Spleen (tissue), 11 donors: ENCODE measurements at regions not wholly inside any gene's neighbourhood (a gene's known extent, or its start where the extent isn't known, plus 50 kb on each side); places are given as distances from the start of the nearest gene placed in this dataset.

Source experiments
- DNase-seq: peaks from one replicate; pipeline ENCODE4 v3.0.0-alpha.2; 2020
- H3K27ac ChIP-seq, 8 donors: fragments of 200-600 bp; sonication (generic) in 7 of 8; 1 replicate in 4 of 8; 2 replicates in 4 of 8; pipeline versions ENCODE4 v1.5.0 to v1.8.0; 2016 to 2021; ENCODE audit warnings: inconsistent platforms in 4 of 8, mild to moderate bottlenecking in 4 of 8, moderate library complexity in 1 of 8
- H3K27me3 ChIP-seq, 7 donors: fragments of 200-600 bp; sonication (generic) in 6 of 7; replicated peaks in 1 of 7; 1 replicate in 4 of 7; 2 replicates in 3 of 7; pipeline versions ENCODE4 v1.5.0 to v1.8.0; 2016 to 2021; ENCODE audit warnings: inconsistent platforms in 3 of 7, mild to moderate bottlenecking in 1 of 7
- H3K36me3 ChIP-seq, 6 donors: fragments of 200-600 bp; sonication (generic) in 5 of 6; 1 replicate in 4 of 6; 2 replicates in 2 of 6; pipeline versions ENCODE4 v1.5.0 to v1.8.0; 2016 to 2021; ENCODE audit warnings: inconsistent platforms in 2 of 6
- H3K4me1 ChIP-seq, 6 donors: fragments of 200-600 bp; sonication (generic) in 5 of 6; 1 replicate in 3 of 6; 2 replicates in 3 of 6; pipeline versions ENCODE4 v1.5.0 to v1.8.0; 2016 to 2021; ENCODE audit warnings: inconsistent platforms in 3 of 6
- H3K4me3 ChIP-seq, 8 donors: fragments of 200-600 bp; sonication (generic) in 7 of 8; 1 replicate in 4 of 8; 2 replicates in 4 of 8; pipeline versions ENCODE4 v1.5.0 to v1.8.0; 2016 to 2021; ENCODE audit warnings: inconsistent platforms in 4 of 8, mild to moderate bottlenecking in 4 of 8, moderate library complexity in 2 of 8
- H3K9me3 ChIP-seq, 8 donors: fragments of 200-600 bp; sonication (generic) in 7 of 8; 1 replicate in 4 of 8; 2 replicates in 4 of 8; pipeline versions ENCODE4 v1.5.0 to v1.8.0; 2016 to 2021; ENCODE audit warnings: inconsistent platforms in 4 of 8
- CTCF ChIP-seq, 11 experiments: fragments of 200-600 bp in 7 of 11; fragments of 450-650 bp in 4 of 11; sonication (generic) in 4 of 11; IDR thresholded peaks in 8 of 11; conservative IDR thresholded peaks in 3 of 11; 1 replicate in 7 of 11; 2 replicates in 4 of 11; pipeline versions ENCODE4 v1.4.0 to v1.8.0; 2016 to 2021; ENCODE audit warnings: antibody characterized with exemption in 11 of 11, inconsistent platforms in 4 of 11, mild to moderate bottlenecking in 1 of 11
- POLR2A ChIP-seq, 3 donors: fragments of 450-650 bp; IDR thresholded peaks; one replicate each; pipeline ENCODE4 v1.5.1; 2017; ENCODE audit warnings: antibody characterized with exemption in 3 of 3, mild to moderate bottlenecking in 1 of 3
- POLR2AphosphoS5 ChIP-seq, 3 donors: sonication (generic); formaldehyde crosslinking; IDR thresholded peaks; one replicate each; pipeline ENCODE4 v1.5.1; 2017; ENCODE audit warnings: antibody characterized with exemption in 3 of 3
- WGBS, 5 donors: extraction: QIAGEN DNeasy Blood & Tissue Kit in 3 of 5; methylation state at CpG; one replicate each; pipeline versions ENCODE4 v1.1.5 to v1.1.7; 2013 to 2018; 5-methylcytosine and 5-hydroxymethylcytosine counted together
- intact Hi-C: fragments of 100-400 bp; cut with DNase I; formaldehyde crosslinking; loops from one replicate; pipeline ENCODE4 v1.15.0; 2023; ENCODE audit warnings: low total_unique reads
- donor health status: healthy with polysubstance abuse.
- donor health status: DM: no; HTN: no; CAD: no; lungs with moderate emphysema.
- donor health status: DM: no; HTN: no; CAD: no.
- donor health status: Bipolar disorder and iron deficiency.
- donor health status: healthy.
- donor health status: DM: no; HTN: no; CAD: no.
- donor health status: DM: yes; HTN: yes; CAD: no.

DNA sequence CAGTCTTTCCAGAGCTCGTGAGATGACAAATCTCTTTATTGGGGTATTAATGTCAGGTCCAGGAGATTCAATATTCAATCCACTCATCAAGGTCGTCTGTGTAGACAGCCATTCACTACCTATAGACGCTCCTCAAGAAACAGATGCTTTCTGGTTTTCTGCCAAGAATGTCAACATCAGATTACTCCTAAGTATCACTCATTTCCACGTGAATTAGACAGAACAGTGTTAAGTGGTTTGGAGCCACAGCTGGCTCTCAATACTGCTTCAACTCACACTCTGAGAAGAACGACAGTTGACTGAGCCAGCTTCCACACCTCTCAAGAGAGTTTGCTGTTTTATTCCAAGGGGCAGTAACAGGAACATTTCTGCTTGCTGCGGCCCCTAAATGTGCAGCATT lies 113.5 kb upstream of the NEDD4L start:
- TF ChIP-seq POLR2AphosphoS5 (IDR thresholded peaks at IDR 0.05) = no peak
- TF ChIP-seq POLR2A (IDR thresholded peaks at IDR 0.05) = no peak
- TF ChIP-seq CTCF (IDR thresholded peaks at IDR 0.05 in 8 of 11, conservative IDR thresholded peaks at IDR 0.05 in 3 of 11) = no peak
- DNase-seq = no peak
- Histone ChIP-seq H3K36me3 (no peaks in the 10 kb centered on the region), H3K4me1 (peaks cover 0 to 9% (median 0%) of the 10 kb centered on the region in 6 donors), H3K27ac (no peak overlapping the region), H3K27me3 (no peaks in the 10 kb centered on the region), H3K4me3 (peak overlapping the region in 4 of 8 donors; percentile 0 to 16 (median 9)), H3K9me3 (peaks cover 0 to 6% (median 0%) of the 10 kb centered on the region in 8 donors)
- WGBS, 5 donors = 64 to 82% (median 67%) methylated on average over 6 of the region's 6 CpGs
- intact Hi-C loops = no loop called here

- no peak for TF ChIP-seq POLR2A (IDR thresholded peaks at IDR 0.05)
- no peak for TF ChIP-seq CTCF (IDR thresholded peaks at IDR 0.05 in 8 of 11, conservative IDR thresholded peaks at IDR 0.05 in 3 of 11)
- TF ChIP-seq POLR2AphosphoS5 (IDR thresholded peaks at IDR 0.05) = no peak
- Histone ChIP-seq H3K36me3 (no peaks in the 10 kb centered on the region), H3K4me1 (peaks cover 0 to 9% (median 0%) of the 10 kb centered on the region in 6 donors), H3K9me3 (peaks cover 0 to 6% (median 0%) of the 10 kb centered on the region in 8 donors), H3K27me3 (no peaks in the 10 kb centered on the region), H3K4me3 (no peak overlapping the region), H3K27ac (no peak overlapping the region)
- WGBS, 5 donors = 78 to 90% (median 87%) methylated on average over 4 of the region's 4 CpGs
- no peak for DNase-seq
- intact Hi-C loops = no loop called here
These were observed 114.1 kb upstream of the NEDD4L start for GRCh38 chr18:57929922-57930321.

DNA sequence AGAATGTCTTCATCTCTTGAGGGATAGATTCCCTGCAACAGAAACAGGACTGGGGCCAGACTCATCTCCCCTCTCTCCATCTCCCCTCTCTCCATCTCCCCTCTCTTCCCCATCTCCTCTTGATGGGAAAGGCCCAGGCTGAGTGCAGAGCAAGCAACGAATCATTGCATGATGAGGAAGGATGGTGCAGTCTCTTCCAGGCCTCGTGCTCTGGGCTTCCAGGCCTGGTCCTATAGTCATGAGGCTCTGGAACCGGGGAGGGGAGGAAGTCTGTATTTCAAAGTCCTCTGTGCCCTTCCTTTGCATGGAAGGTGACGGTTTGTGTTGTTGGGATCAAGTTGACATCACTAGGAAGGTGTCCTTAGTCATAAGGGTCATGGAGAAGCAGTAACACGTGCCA lies 115.6 kb upstream of the NEDD4L start:
- H3K4me3 ChIP-seq = no peak overlapping the region
- 80 to 91% (median 84%) methylated on average over 5 of the region's 5 CpGs for WGBS, 5 donors
- no peaks in the 10 kb centered on the region for H3K9me3 ChIP-seq
- H3K36me3 ChIP-seq = no peaks in the 10 kb centered on the region
- TF ChIP-seq POLR2AphosphoS5 (IDR thresholded peaks at IDR 0.05) (no peak), CTCF (IDR thresholded peaks at IDR 0.05 in 8 of 11, conservative IDR thresholded peaks at IDR 0.05 in 3 of 11) (no peak), POLR2A (IDR thresholded peaks at IDR 0.05) (no peak)
- peaks cover 0 to 9% (median 0%) of the 10 kb centered on the region in 6 donors for H3K4me1 ChIP-seq
- H3K27ac ChIP-seq = no peak overlapping the region
- intact Hi-C loops = no loop called here
- H3K27me3 ChIP-seq = no peaks in the 10 kb centered on the region
- no peak for DNase-seq

DNA sequence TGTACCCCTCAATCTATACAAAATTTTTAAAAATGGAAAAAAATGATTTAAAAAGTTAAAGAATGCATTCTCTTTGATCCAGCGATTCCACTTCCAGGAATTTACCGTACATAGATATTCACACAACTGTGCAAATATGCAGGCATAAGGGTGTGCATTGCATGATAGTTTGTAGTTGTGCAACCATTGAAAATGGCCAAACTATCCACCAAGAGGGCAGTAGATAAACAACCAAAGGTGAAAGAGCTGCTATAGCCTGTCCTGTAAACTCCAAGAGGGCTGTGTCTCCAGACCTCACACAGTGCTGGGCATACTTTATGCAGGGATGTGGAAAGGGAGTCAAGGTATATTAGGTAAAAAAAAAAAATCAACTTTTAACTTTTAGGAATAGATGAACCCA lies 116.5 kb upstream of the NEDD4L start:
- Histone ChIP-seq H3K36me3 (no peaks in the 10 kb centered on the region), H3K4me3 (no peak overlapping the region), H3K4me1 (peaks cover 0 to 9% (median 0%) of the 10 kb centered on the region in 6 donors), H3K27ac (no peak overlapping the region), H3K9me3 (no peaks in the 10 kb centered on the region), H3K27me3 (no peaks in the 10 kb centered on the region)
- DNase-seq = no peak
- 85 to 98% (median 95%) methylated on average over 2 of the region's 2 CpGs for WGBS, 5 donors
- intact Hi-C loops = no loop called here
- TF ChIP-seq CTCF (IDR thresholded peaks at IDR 0.05 in 8 of 11, conservative IDR thresholded peaks at IDR 0.05 in 3 of 11) (no peak), POLR2AphosphoS5 (IDR thresholded peaks at IDR 0.05) (no peak), POLR2A (IDR thresholded peaks at IDR 0.05) (no peak)
